H9 (cell line): ENCODE measurements at regions not wholly inside any gene's neighbourhood (a gene's known extent, or its start where the extent isn't known, plus 50 kb on each side); places are given as distances from the start of the nearest gene placed in this dataset.

Experiments
- DNase-seq: peaks from one replicate; pipeline ENCODE4 v3.0.0-alpha.2; 2017
- H2AFZ ChIP-seq: one replicate; pipeline ENCODE4 v1.6.1; 2013; ENCODE audit warnings: mild to moderate bottlenecking, low read length, control low read depth, moderate library complexity
- H2AK5ac ChIP-seq: 2 replicates; pipeline ENCODE4 v1.6.1; 2013; ENCODE audit warnings: low read length, control low read depth, mixed read lengths; ENCODE audit not compliant: insufficient read length
- H2BK120ac ChIP-seq: one replicate; pipeline ENCODE4 v1.6.1; 2013; ENCODE audit warnings: low read depth, mild to moderate bottlenecking, low read length, control low read depth, inconsistent platforms; ENCODE audit not compliant: poor library complexity, severe bottlenecking
- H2BK12ac ChIP-seq: 2 replicates; pipeline ENCODE4 v1.6.1; 2013; ENCODE audit warnings: low read length, control low read depth, mixed read lengths, low read depth; ENCODE audit not compliant: insufficient read length
- H2BK15ac ChIP-seq: 2 replicates; pipeline ENCODE4 v1.6.1; 2013; ENCODE audit warnings: low read depth, low read length, control low read depth
- H2BK20ac ChIP-seq: one replicate; pipeline ENCODE4 v1.6.1; 2013; ENCODE audit warnings: low read depth, mild to moderate bottlenecking, low read length, control low read depth, inconsistent platforms; ENCODE audit not compliant: poor library complexity, severe bottlenecking
- H2BK5ac ChIP-seq: 2 replicates; pipeline ENCODE4 v1.6.1; 2013; ENCODE audit warnings: low read length, control low read depth, mixed read lengths; ENCODE audit not compliant: insufficient read length
- H3K14ac ChIP-seq: 2 replicates; pipeline ENCODE4 v1.6.1; 2013; ENCODE audit warnings: low read length, control low read depth; ENCODE audit not compliant: insufficient read depth
- H3K18ac ChIP-seq: 2 replicates; pipeline ENCODE4 v1.6.1; 2013; ENCODE audit warnings: low read depth, mild to moderate bottlenecking, mixed read lengths, low read length, control low read depth; ENCODE audit not compliant: insufficient read length
- H3K23ac ChIP-seq: 2 replicates; pipeline ENCODE4 v1.6.1; 2013; ENCODE audit warnings: low read length, control low read depth, mixed read lengths, low read depth; ENCODE audit not compliant: insufficient read length
- H3K23me2 ChIP-seq: 2 replicates; pipeline ENCODE4 v1.6.1; 2013; ENCODE audit warnings: low read depth, mild to moderate bottlenecking, mixed read lengths, low read length, control low read depth; ENCODE audit not compliant: insufficient read length, poor library complexity, severe bottlenecking
- H3K27ac ChIP-seq: 2 replicates; pipeline ENCODE4 v1.5.1; 2013; ENCODE audit warnings: low read length, control low read depth, mixed read lengths, low read depth; ENCODE audit not compliant: insufficient read length
- H3K27me3 ChIP-seq: 2 replicates; pipeline ENCODE4 v1.6.1; 2013; ENCODE audit warnings: low read length, control low read depth, inconsistent platforms; ENCODE audit not compliant: insufficient read depth
- H3K4ac ChIP-seq: 2 replicates; pipeline ENCODE4 v1.6.1; 2013; ENCODE audit warnings: low read depth, mild to moderate bottlenecking, control low read depth, inconsistent platforms, low read length, moderate library complexity
- H3K4me1 ChIP-seq: 2 replicates; pipeline ENCODE4 v1.6.1; 2013; ENCODE audit warnings: low read length, control low read depth, inconsistent platforms; ENCODE audit not compliant: insufficient read depth
- H3K4me2 ChIP-seq: 2 replicates; pipeline ENCODE4 v1.6.1; 2013; ENCODE audit warnings: low read length, control low read depth, mixed read lengths; ENCODE audit not compliant: insufficient read length, insufficient read depth
- H3K56ac ChIP-seq: 2 replicates; pipeline ENCODE4 v1.6.1; 2013; ENCODE audit warnings: low read depth, mild to moderate bottlenecking, mixed read lengths, low read length, control low read depth; ENCODE audit not compliant: insufficient read length
- H3K79me1 ChIP-seq: 2 replicates; pipeline ENCODE4 v1.6.1; 2013; ENCODE audit warnings: low read depth, mild to moderate bottlenecking, moderate library complexity, low read length, control low read depth, inconsistent platforms; ENCODE audit not compliant: insufficient read depth, poor library complexity, severe bottlenecking
- H3K79me2 ChIP-seq: 2 replicates; pipeline ENCODE4 v1.6.1; 2013; ENCODE audit warnings: low read length, control low read depth, inconsistent platforms; ENCODE audit not compliant: insufficient read depth
- H3K9ac ChIP-seq: 2 replicates; pipeline ENCODE4 v1.6.1; 2013; ENCODE audit warnings: low read length, control low read depth, mixed read lengths; ENCODE audit not compliant: insufficient read length; ENCODE audit errors: extremely low read depth
- H3K9me3 ChIP-seq: one replicate; pipeline ENCODE4 v1.6.1; 2013; ENCODE audit warnings: low read depth, low read length, inconsistent platforms; ENCODE audit not compliant: control insufficient read depth
- H3T11ph ChIP-seq: one replicate; pipeline ENCODE4 v1.6.1; 2013; ENCODE audit warnings: mild to moderate bottlenecking, low read length, control low read depth, inconsistent platforms
- H4K20me1 ChIP-seq: one replicate; pipeline ENCODE4 v1.6.1; 2013; ENCODE audit not compliant: control insufficient read depth, insufficient read length, insufficient read depth
- H4K5ac ChIP-seq: 2 replicates; pipeline ENCODE4 v1.6.1; 2013; ENCODE audit warnings: low read depth, mild to moderate bottlenecking, mixed read lengths, low read length, control low read depth; ENCODE audit not compliant: insufficient read length
- H4K8ac ChIP-seq: replicated peaks from 2 replicates; pipeline ENCODE4 v1.6.1; 2013; ENCODE audit warnings: low read length, control low read depth, mixed read lengths, low read depth; ENCODE audit not compliant: insufficient read length
- H4K91ac ChIP-seq: 2 replicates; pipeline ENCODE4 v1.6.1; 2013; ENCODE audit warnings: low read depth, mild to moderate bottlenecking, moderate library complexity, mixed read lengths, low read length, control low read depth; ENCODE audit not compliant: insufficient read length
- H3K27ac Mint-ChIP-seq, 3 experiments: 2 replicates in 2 of 3; 3 replicates in 1 of 3; pipeline ENCODE4 v1.8.0; 2020 to 2021; ENCODE audit warnings: mixed read lengths in 3 of 3, mild to moderate bottlenecking in 1 of 3, moderate library complexity in 1 of 3
- H3K27me3 Mint-ChIP-seq: 2 replicates; pipeline ENCODE4 v1.8.0; 2021; ENCODE audit warnings: low read depth, mild to moderate bottlenecking, moderate library complexity, mixed read lengths
- H3K36me3 Mint-ChIP-seq, 3 experiments: 2 replicates in 2 of 3; 3 replicates in 1 of 3; pipeline ENCODE4 v1.8.0; 2020 to 2021; ENCODE audit warnings: low read depth in 3 of 3, mixed read lengths in 3 of 3; ENCODE audit not compliant: insufficient read depth in 1 of 3
- H3K4me1 Mint-ChIP-seq, 2 experiments: 2 replicates each; pipeline ENCODE4 v1.8.0; 2020; ENCODE audit warnings: mixed read lengths in 2 of 2
- H3K4me3 Mint-ChIP-seq, 2 experiments: 2 replicates in 1 of 2; 3 replicates in 1 of 2; pipeline ENCODE4 v1.8.0; 2020 to 2021; ENCODE audit warnings: mild to moderate bottlenecking in 2 of 2, mixed read lengths in 2 of 2, moderate library complexity in 1 of 2
- H3K9me3 Mint-ChIP-seq, 2 experiments: 2 replicates in 1 of 2; 3 replicates in 1 of 2; pipeline ENCODE4 v1.8.0; 2020; ENCODE audit warnings: mild to moderate bottlenecking in 2 of 2, mixed read lengths in 2 of 2, moderate library complexity in 1 of 2
- WGBS: extraction: QIAGEN DNeasy Blood & Tissue Kit; methylation state at CpG from one replicate; pipeline ENCODE4 v1.1.7; 2013; ENCODE audit warnings: missing lambda C conversion rate, low lambda C conversion rate, mixed read lengths; ENCODE audit not compliant: insufficient read length; ENCODE audit errors: extremely low coverage; 5-methylcytosine and 5-hydroxymethylcytosine counted together
- TF ChIP-seq, protein P1 (sequence below): fragments of 200-600 bp; sonication (generic); conservative IDR thresholded peaks from 3 replicates; pipeline ENCODE4 v1.8.0; 2021; ENCODE audit warnings: antibody characterized with exemption, mild to moderate bottlenecking

DNA sequence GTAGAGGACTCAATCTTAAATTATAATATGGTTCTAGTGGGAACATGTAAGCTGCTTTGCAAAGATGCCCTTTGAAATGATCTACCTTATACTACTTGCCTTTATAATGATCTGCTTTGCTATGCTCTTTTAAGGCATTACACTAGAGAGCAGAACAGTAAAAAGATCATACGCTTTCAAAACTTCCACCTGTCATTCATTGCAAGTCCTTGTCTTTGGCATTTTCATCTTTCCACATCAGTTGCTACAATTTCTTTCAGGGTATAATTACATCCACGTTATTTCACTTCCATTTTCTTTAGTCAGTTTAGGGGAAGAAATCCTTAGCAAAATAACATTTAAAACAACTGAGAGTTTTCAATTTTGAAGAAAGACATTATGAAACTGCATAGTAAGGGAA lies 80.3 kb downstream of the ACTBL2 start:
- Histone ChIP-seq H2AFZ (no peak overlapping the region), H4K20me1 (no peaks in the 10 kb centered on the region), H3K27me3 (no peaks in the 10 kb centered on the region), H3K23me2 (no peaks in the 10 kb centered on the region), H2BK5ac (no peak overlapping the region), H3K27ac (no peak overlapping the region), H3K79me2 (no peaks in the 10 kb centered on the region), H3K56ac (no peak overlapping the region), H3K23ac (no peak overlapping the region), H3K4me1 (no peaks in the 10 kb centered on the region), H2AK5ac (no peak overlapping the region), H4K5ac (no peak overlapping the region), H4K91ac (no peak overlapping the region), H3K14ac (no peak overlapping the region), H2BK20ac (no peak overlapping the region), H2BK15ac (no peak overlapping the region), H3K9me3 (no peaks in the 10 kb centered on the region), H3K18ac (no peak overlapping the region), H2BK12ac (no peak overlapping the region), H3K4me2 (no peak overlapping the region), H3K4ac (no peak overlapping the region), H2BK120ac (no peak overlapping the region), H3K79me1 (no peaks in the 10 kb centered on the region), H4K8ac (no peak overlapping the region), H3T11ph (no peak overlapping the region), H3K9ac (no peak overlapping the region)
- H3K4me3 Mint-ChIP-seq = no peak overlapping the region
- no peak for DNase-seq
- TF ChIP-seq, protein P1, sequence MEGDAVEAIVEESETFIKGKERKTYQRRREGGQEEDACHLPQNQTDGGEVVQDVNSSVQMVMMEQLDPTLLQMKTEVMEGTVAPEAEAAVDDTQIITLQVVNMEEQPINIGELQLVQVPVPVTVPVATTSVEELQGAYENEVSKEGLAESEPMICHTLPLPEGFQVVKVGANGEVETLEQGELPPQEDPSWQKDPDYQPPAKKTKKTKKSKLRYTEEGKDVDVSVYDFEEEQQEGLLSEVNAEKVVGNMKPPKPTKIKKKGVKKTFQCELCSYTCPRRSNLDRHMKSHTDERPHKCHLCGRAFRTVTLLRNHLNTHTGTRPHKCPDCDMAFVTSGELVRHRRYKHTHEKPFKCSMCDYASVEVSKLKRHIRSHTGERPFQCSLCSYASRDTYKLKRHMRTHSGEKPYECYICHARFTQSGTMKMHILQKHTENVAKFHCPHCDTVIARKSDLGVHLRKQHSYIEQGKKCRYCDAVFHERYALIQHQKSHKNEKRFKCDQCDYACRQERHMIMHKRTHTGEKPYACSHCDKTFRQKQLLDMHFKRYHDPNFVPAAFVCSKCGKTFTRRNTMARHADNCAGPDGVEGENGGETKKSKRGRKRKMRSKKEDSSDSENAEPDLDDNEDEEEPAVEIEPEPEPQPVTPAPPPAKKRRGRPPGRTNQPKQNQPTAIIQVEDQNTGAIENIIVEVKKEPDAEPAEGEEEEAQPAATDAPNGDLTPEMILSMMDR = no peak
- H3K27me3 Mint-ChIP-seq = peaks cover 2% of the 10 kb centered on the region; the same call in 1 of the 2 replicates
- H3K36me3 Mint-ChIP-seq = no peaks in the 10 kb centered on the region
- WGBS = no CpG with 5 or more reads among the region's 2 CpGs
- peaks cover 0 to 2% of the 10 kb centered on the region in 2 experiments; a peak in 1 of 5 replicates for H3K9me3 Mint-ChIP-seq
- H3K4me1 Mint-ChIP-seq = peaks cover 0 to 9% of the 10 kb centered on the region in 2 experiments; a peak in 2 of 4 replicates
- no peak overlapping the region for H3K27ac Mint-ChIP-seq
